ENCODE measurements at regions not wholly inside any gene's neighbourhood (a gene's known extent, or its start where the extent isn't known, plus 50 kb on each side); places are given as distances from the start of the nearest gene placed in this dataset.

GRCh38 chr13:58202099-58202498 is 570.6 kb downstream of the PCDH17 start:
- no peak overlapping the region for H3K4me3 ChIP-seq (replicated peaks; ENCODE audit: insufficient read depth, low read length)
- TF ChIP-seq GABPA (IDR thresholded peaks at IDR 0.05; ENCODE audit: low read depth) = no peak
- TF ChIP-seq, protein P1, sequence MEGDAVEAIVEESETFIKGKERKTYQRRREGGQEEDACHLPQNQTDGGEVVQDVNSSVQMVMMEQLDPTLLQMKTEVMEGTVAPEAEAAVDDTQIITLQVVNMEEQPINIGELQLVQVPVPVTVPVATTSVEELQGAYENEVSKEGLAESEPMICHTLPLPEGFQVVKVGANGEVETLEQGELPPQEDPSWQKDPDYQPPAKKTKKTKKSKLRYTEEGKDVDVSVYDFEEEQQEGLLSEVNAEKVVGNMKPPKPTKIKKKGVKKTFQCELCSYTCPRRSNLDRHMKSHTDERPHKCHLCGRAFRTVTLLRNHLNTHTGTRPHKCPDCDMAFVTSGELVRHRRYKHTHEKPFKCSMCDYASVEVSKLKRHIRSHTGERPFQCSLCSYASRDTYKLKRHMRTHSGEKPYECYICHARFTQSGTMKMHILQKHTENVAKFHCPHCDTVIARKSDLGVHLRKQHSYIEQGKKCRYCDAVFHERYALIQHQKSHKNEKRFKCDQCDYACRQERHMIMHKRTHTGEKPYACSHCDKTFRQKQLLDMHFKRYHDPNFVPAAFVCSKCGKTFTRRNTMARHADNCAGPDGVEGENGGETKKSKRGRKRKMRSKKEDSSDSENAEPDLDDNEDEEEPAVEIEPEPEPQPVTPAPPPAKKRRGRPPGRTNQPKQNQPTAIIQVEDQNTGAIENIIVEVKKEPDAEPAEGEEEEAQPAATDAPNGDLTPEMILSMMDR (IDR thresholded peaks at IDR 0.05; ENCODE audit: insufficient read depth, low read length) = no peak
- TF ChIP-seq POLR2AphosphoS5 (IDR thresholded peaks at IDR 0.05; ENCODE audit: low read depth) = no peak
- TF ChIP-seq, protein P2, sequence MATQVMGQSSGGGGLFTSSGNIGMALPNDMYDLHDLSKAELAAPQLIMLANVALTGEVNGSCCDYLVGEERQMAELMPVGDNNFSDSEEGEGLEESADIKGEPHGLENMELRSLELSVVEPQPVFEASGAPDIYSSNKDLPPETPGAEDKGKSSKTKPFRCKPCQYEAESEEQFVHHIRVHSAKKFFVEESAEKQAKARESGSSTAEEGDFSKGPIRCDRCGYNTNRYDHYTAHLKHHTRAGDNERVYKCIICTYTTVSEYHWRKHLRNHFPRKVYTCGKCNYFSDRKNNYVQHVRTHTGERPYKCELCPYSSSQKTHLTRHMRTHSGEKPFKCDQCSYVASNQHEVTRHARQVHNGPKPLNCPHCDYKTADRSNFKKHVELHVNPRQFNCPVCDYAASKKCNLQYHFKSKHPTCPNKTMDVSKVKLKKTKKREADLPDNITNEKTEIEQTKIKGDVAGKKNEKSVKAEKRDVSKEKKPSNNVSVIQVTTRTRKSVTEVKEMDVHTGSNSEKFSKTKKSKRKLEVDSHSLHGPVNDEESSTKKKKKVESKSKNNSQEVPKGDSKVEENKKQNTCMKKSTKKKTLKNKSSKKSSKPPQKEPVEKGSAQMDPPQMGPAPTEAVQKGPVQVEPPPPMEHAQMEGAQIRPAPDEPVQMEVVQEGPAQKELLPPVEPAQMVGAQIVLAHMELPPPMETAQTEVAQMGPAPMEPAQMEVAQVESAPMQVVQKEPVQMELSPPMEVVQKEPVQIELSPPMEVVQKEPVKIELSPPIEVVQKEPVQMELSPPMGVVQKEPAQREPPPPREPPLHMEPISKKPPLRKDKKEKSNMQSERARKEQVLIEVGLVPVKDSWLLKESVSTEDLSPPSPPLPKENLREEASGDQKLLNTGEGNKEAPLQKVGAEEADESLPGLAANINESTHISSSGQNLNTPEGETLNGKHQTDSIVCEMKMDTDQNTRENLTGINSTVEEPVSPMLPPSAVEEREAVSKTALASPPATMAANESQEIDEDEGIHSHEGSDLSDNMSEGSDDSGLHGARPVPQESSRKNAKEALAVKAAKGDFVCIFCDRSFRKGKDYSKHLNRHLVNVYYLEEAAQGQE (IDR thresholded peaks at IDR 0.05; ENCODE audit: insufficient replicate concordance, low read depth) = no peak
- TF ChIP-seq SPI1 (IDR thresholded peaks at IDR 0.05; ENCODE audit: borderline replicate concordance, low read depth) = no peak
- no peaks in the 10 kb centered on the region for H3K27me3 ChIP-seq (ENCODE audit: insufficient read depth, poor library complexity, severe bottlenecking)
- no peak overlapping the region for H3K27ac ChIP-seq (replicated peaks)
- no peak for DNase-seq (ENCODE audit: low read depth in 1 of 2, low spot score in 1 of 2)

DNA sequence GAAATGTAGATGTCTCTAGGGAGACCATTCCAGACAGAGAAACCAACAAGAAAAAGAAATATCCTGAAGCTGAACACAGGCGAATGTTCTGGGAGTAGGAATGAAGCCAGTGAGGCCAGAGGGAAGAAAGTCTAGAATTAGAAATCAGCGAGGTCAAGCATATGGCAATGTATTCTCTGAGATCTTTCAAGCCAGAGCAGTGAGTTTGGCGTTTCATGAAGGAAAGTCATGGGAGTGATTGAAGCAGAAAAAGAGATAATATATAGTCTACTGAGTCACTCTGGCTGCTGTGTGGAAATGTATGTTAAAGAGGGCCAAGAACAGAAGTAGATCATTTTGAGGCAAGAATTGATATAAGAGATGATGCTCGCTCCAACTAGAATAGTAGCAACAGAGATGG is 576.0 kb downstream of the PCDH17 start:
- TF ChIP-seq POLR2AphosphoS5 (IDR thresholded peaks at IDR 0.05; ENCODE audit: low read depth) = no peak
- TF ChIP-seq, protein P2 (IDR thresholded peaks at IDR 0.05; ENCODE audit: insufficient replicate concordance, low read depth) = no peak
- no peak for TF ChIP-seq GABPA (IDR thresholded peaks at IDR 0.05; ENCODE audit: low read depth)
- no peak for TF ChIP-seq SPI1 (IDR thresholded peaks at IDR 0.05; ENCODE audit: borderline replicate concordance, low read depth)
- TF ChIP-seq, protein P1 (IDR thresholded peaks at IDR 0.05; ENCODE audit: insufficient read depth, low read length) = no peak
- Histone ChIP-seq H3K27ac (replicated peaks) (no peak overlapping the region), H3K4me3 (replicated peaks; ENCODE audit: insufficient read depth, low read length) (no peak overlapping the region), H3K27me3 (ENCODE audit: insufficient read depth, poor library complexity, severe bottlenecking) (no peaks in the 10 kb centered on the region)
- DNase-seq (ENCODE audit: low read depth in 1 of 2, low spot score in 1 of 2) = no peak

- no peak for DNase-seq (ENCODE audit: low read depth in 1 of 2, low spot score in 1 of 2)
- TF ChIP-seq, protein P2 (IDR thresholded peaks at IDR 0.05; ENCODE audit: insufficient replicate concordance, low read depth) = no peak
- TF ChIP-seq, protein P1 (IDR thresholded peaks at IDR 0.05; ENCODE audit: insufficient read depth, low read length) = no peak
- no peak for TF ChIP-seq GABPA (IDR thresholded peaks at IDR 0.05; ENCODE audit: low read depth)
- TF ChIP-seq SPI1 (IDR thresholded peaks at IDR 0.05; ENCODE audit: borderline replicate concordance, low read depth) = no peak
- no peak for TF ChIP-seq POLR2AphosphoS5 (IDR thresholded peaks at IDR 0.05; ENCODE audit: low read depth)
- no peak overlapping the region for H3K4me3 ChIP-seq (replicated peaks; ENCODE audit: insufficient read depth, low read length)
- no peaks in the 10 kb centered on the region for H3K27me3 ChIP-seq (ENCODE audit: insufficient read depth, poor library complexity, severe bottlenecking)
- H3K27ac ChIP-seq (replicated peaks) = no peak overlapping the region
Observed at GRCh38 chr13:58235454-58235853, 603.9 kb downstream of the PCDH17 start.

All from HL-60 (cell line).